ENCODE measurements at regions not wholly inside any gene's neighbourhood (a gene's known extent, or its start where the extent isn't known, plus 50 kb on each side); places are given as distances from the start of the nearest gene placed in this dataset.

- TF ChIP-seq, protein P1, sequence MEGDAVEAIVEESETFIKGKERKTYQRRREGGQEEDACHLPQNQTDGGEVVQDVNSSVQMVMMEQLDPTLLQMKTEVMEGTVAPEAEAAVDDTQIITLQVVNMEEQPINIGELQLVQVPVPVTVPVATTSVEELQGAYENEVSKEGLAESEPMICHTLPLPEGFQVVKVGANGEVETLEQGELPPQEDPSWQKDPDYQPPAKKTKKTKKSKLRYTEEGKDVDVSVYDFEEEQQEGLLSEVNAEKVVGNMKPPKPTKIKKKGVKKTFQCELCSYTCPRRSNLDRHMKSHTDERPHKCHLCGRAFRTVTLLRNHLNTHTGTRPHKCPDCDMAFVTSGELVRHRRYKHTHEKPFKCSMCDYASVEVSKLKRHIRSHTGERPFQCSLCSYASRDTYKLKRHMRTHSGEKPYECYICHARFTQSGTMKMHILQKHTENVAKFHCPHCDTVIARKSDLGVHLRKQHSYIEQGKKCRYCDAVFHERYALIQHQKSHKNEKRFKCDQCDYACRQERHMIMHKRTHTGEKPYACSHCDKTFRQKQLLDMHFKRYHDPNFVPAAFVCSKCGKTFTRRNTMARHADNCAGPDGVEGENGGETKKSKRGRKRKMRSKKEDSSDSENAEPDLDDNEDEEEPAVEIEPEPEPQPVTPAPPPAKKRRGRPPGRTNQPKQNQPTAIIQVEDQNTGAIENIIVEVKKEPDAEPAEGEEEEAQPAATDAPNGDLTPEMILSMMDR (IDR thresholded peaks at IDR 0.05) = no peak
- ATAC-seq (no peak), DNase-seq (no peak)
- Histone ChIP-seq H3K9me3 (no peaks in the 10 kb centered on the region), H3K27ac (no peak overlapping the region), H3K4me1 (no peaks in the 10 kb centered on the region), H3K27me3 (peaks cover 4% of the 10 kb centered on the region), H3K4me3 (no peak overlapping the region), H3K36me3 (no peaks in the 10 kb centered on the region)
- intact Hi-C loops (cut with DNase I) = no loop called here
Measured at GRCh38 chr5:3123763-3124157, 372.3 kb upstream of the IRX2 start.

GRCh38 chr5:3122985-3123762 lies 371.7 kb upstream of the IRX2 start:
- DNase-seq = no peak
- H3K4me3 ChIP-seq = no peak overlapping the region
- H3K36me3 ChIP-seq = no peaks in the 10 kb centered on the region
- intact Hi-C loops (cut with DNase I) = no loop called here
- peaks cover 4% of the 10 kb centered on the region for H3K27me3 ChIP-seq
- no peaks in the 10 kb centered on the region for H3K4me1 ChIP-seq
- H3K9me3 ChIP-seq = no peaks in the 10 kb centered on the region
- no peak overlapping the region for H3K27ac ChIP-seq
- TF ChIP-seq, protein P1 (IDR thresholded peaks at IDR 0.05) = no peak
- no peak for ATAC-seq

DNA sequence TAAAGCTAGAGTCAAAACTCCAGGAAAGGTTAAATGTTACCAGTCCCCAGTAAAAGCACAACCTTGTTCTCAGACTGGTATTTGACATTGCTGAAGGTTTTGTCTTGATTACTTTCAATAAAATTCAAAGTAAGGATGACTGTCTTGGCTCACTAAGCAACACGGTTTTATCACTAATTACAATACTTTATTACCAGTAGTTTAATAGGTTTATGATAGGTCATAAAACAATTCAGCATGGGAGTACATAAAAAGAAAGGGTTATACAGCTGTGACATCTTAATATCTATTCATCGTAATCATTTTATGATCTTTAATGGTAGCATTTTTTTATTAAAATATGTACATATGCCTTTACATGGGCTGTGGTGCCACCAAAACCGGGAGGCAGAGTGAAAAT lies 370.7 kb upstream of the IRX2 start:
- Histone ChIP-seq H3K4me1 (no peaks in the 10 kb centered on the region), H3K4me3 (no peak overlapping the region), H3K27ac (no peak overlapping the region), H3K27me3 (peaks cover 5% of the 10 kb centered on the region), H3K9me3 (no peaks in the 10 kb centered on the region), H3K36me3 (no peaks in the 10 kb centered on the region)
- ATAC-seq (no peak), DNase-seq (no peak)
- intact Hi-C loops (cut with DNase I) = no loop called here
- TF ChIP-seq, protein P1 (IDR thresholded peaks at IDR 0.05) = no peak

- TF ChIP-seq, protein P1 (IDR thresholded peaks at IDR 0.05) = no peak
- Histone ChIP-seq H3K4me3 (no peak overlapping the region), H3K27ac (no peak overlapping the region), H3K4me1 (no peaks in the 10 kb centered on the region), H3K36me3 (no peaks in the 10 kb centered on the region), H3K27me3 (peaks cover 9% of the 10 kb centered on the region), H3K9me3 (no peaks in the 10 kb centered on the region)
- DNase-seq (peak; percentile 27), ATAC-seq (no peak)
- intact Hi-C loops (cut with DNase I) = no loop called here
Measured at GRCh38 chr5:3121813-3122212, 370.3 kb upstream of the IRX2 start.

GRCh38 chr5:3120028-3120427 lies 368.6 kb upstream of the IRX2 start:
- TF ChIP-seq, protein P1 (IDR thresholded peaks at IDR 0.05) = no peak
- intact Hi-C loops (cut with DNase I) = no loop called here
- H3K27me3 ChIP-seq = peaks cover 16% of the 10 kb centered on the region
- ATAC-seq = no peak
- DNase-seq = peak; percentile 19
- no peaks in the 10 kb centered on the region for H3K9me3 ChIP-seq
- no peaks in the 10 kb centered on the region for H3K36me3 ChIP-seq
- H3K27ac ChIP-seq = no peak overlapping the region
- H3K4me1 ChIP-seq = no peaks in the 10 kb centered on the region
- H3K4me3 ChIP-seq = no peak overlapping the region

Data from upper lobe of right lung (tissue), 1 donor.